CD4-positive, alpha-beta T cell treated with Interferon alpha-2 for 1 hour (primary cell): ENCODE measurements at regions not wholly inside any gene's neighbourhood (a gene's known extent, or its start where the extent isn't known, plus 50 kb on each side); places are given as distances from the start of the nearest gene placed in this dataset.

Source experiments
- DNase-seq, 2 donors: peaks; one replicate each; pipeline ENCODE4 v3.0.0-alpha.2; 2020 to 2022

GRCh38 chr5:67490543-67491321 is 294.1 kb upstream of the CD180 start:
- DNase-seq, result no peak

GRCh38 chr5:67488885-67489284 is 292.3 kb upstream of the CD180 start:
- DNase-seq, result no peak

GRCh38 chr5:67487862-67488261 is 291.3 kb upstream of the CD180 start:
- DNase-seq, result no peak

- no peak for DNase-seq
These were observed 286.9 kb upstream of the CD180 start for GRCh38 chr5:67483453-67484030.

DNA sequence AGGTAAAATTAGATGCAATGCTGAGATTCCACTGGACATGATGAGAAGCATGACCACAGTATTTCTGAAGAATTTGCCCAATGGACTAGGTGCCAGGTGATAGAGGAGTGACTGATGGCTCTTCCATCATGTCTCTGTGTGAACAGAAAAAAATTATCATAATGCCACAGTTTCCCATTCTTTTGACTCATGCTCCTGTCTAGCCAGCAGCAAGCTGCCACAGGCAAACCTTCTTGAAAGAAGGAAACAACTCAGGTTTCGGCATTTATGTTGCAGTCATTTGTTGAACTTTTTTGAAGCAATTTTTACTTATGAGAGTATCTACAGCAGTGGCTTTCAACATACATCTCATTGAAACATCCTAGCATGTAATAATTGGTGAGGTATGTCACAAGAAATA is 284.8 kb upstream of the CD180 start:
- DNase-seq, result no peak

GRCh38 chr5:67478337-67478736 is 281.7 kb upstream of the CD180 start:
- DNase-seq, result no peak

DNA sequence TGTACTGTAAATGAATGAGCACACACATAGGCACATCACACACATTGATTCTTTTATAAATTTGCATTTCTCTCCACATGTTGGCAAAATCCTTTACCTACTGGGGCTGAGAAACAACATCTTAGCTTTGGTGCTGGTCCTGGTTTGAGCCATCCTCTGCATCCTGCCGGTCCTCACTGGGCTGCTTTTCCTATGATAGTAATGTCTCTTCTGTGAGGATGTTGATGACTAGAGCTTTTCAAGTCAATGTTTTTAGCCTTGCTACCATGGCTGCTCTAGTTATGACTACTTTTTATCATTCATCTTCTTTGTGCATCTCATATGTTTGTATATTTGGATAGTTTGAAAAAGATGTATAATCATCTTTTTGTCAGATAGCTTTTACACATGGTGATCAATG is 280.4 kb upstream of the CD180 start:
- DNase-seq, result no peak

GRCh38 chr5:67476531-67476930 is 279.9 kb upstream of the CD180 start:
- no peak for DNase-seq

- DNase-seq, result no peak
These were observed 278.9 kb upstream of the CD180 start for GRCh38 chr5:67475489-67475888.

- DNase-seq, result no peak
These were observed 278.1 kb upstream of the CD180 start for GRCh38 chr5:67474597-67475238.

GRCh38 chr5:67467110-67467509 is 270.5 kb upstream of the CD180 start:
- DNase-seq, result no peak

DNA sequence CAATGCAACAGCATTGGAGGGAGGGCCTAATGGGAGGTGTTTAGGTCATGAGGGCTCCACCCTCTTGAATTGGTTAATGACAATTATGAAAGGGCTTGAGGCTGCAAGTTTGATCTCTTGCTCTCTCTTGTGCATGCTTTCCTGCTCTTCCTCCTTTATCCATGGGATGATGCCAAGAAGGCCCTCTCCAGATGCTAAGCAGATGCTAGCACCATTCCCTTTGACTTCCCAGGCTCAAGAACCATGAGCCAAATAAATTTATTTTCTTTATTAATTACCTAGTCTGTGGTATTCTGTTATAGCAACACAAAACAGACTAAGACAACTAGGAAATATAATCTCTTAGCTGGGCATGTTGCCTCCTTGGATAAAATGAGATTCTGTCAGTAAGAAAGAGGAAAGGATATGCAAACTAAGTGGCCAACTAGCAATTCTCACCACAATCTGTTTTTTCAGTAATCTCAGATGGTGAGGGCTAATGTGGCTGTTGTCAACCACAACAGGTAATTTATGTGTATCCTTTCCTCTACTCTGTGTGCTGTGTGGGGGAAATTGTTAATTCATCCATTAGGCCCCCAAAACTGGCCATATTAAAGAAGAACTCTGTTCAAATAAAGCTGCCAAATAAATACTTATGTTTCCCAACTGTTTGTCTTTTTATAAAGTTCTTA is 269.1 kb upstream of the CD180 start:
- no peak for DNase-seq

- no peak for DNase-seq
These were observed 265.5 kb upstream of the CD180 start for GRCh38 chr5:67462147-67462546.

DNA sequence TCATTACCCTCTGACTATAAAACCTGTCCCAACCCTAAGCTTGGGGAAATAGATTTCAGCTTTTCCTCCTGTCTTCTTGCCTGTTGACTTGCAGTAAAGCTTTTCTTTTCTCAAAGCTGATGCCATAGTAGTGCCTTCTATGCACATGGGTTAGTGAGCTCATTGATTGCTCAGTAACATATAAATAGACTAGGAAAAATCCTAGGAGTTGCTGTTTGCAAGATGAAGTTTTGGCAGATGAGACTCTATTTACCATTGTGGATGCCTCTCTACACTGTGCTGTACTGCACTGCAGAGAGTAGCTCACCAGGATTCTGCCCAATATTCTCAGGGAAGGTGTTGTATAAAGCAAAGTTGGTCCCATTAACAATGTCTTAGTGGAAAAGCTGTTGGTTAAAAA is 262.7 kb upstream of the CD180 start:
- no peak for DNase-seq

GRCh38 chr5:67455970-67456369 is 259.4 kb upstream of the CD180 start:
- DNase-seq, result no peak

DNA sequence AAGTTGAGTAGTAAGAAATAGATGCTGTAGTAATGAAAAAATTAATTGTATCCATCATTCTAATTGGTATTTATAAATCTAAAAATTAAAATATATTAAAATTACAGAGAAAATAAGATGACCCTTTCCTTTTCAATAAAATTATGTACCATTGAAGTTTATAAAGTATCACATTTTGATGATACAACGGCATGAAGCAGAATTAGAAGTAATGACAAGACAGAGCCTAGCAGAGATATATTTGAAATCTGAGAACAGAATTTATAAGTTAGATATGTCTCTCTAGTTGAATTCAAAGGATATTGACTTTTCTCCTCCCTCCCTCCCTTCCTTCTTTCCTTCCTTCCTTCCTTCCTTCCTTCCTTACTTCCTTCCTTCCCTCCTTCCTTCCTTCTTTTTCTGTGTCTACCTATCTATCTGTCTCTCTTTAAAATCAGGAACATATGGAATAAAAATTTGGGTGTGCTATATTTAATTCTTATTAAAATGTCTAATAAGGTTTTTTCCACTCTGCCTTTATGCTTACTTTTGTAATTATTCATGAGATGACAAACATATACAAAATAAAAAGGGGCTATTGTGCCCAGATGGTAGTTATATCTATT is 258.5 kb upstream of the CD180 start:
- DNase-seq, result no peak

DNA sequence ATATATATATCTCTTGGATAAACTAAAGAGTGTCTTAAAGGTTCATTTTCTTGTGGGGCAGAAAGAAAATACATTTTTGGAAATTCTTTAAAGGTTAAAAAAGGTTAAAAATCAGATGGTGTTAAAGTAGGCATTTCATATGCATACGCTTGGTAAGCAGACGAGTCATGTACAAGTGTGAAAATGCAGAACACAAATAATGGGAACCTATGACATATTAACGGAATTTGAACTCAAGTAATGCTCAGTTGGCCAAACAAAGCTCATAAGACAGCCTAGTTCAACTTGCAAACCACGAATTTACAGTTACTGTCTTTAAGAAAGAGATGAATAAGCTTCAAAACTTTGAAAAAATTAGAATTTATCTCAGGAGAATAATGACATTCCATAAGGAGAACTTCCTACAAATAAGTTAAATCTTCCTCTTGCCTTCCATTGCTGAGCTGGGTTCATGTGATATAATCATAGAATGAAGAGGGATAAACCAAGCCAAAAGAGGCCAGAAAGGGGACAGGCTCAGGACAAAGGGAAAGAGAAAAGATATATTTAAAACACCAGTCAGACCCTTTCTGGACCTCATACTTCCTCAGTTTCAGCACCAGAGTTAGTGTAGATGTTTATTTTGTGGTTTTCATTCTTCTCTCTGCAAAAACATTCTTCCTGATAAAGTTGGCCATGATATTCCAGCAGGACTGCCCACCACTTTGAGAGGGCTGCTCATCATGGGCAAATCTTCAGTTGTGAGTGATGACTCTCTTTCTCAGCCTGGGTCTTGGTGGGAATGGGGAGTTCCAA is 256.7 kb upstream of the CD180 start:
- DNase-seq, result no peak

DNA sequence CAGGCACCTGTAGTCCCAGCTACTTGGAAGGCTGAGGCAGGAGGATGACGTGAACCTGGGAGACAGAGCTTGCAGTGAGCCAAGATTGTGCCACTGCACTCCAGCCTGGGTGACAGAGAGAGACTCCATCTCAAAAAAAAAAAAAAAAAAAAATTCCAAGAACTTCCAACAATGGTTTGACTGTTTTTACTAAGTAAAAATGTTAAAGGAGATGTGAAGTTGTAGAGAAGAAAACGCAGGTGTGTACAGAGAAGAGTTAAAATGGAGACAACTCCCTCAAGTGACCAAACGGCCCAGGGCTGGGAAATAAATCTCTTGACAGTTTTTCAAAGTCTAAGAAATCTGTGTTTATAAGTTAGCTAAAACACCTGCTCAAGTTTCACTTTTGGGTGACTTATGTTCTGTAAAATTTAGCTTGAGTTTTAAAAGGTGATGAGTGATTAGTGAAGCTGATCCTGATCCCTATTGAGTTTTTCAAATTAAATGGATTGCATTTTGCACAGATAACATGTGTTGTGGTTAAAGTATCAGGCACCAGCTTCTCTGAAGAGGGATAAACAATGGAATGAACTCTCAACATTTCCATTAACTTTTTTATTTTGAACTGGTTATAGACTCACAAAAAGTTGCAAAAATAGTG is 255.2 kb upstream of the CD180 start:
- DNase-seq, result no peak

- no peak for DNase-seq
These were observed 251.1 kb upstream of the CD180 start for GRCh38 chr5:67447732-67448131.

GRCh38 chr5:67437905-67438845 is 241.6 kb upstream of the CD180 start:
- DNase-seq, result no peak

DNA sequence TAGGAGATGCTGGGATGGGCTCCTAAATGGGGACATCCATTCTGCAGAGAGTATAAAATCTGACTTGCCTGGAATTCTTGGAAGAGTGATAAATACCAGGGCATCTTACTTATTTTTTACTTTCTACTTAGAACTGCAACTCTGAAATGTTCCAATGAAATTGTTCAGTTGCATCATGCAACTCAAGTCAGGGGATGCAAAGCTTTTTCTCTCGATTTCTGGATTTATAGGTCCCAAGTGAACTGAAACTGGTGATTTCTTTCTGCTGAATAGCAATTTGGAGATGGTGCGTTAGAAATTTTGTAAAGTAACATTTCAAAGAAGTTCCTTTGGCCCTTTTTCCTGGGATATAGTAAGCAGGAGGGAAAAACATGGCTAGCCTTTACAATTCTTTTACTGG is 238.4 kb upstream of the CD180 start:
- DNase-seq, result no peak
